Activated CD4-positive, alpha-beta memory T cell treated with anti-CD3 and anti-CD28 coated beads, Interleukin-2, amount 10 ng/mL, durations not matched to agents 7 days and 5 days (primary cell): ENCODE measurements at regions not wholly inside any gene's neighbourhood (a gene's known extent, or its start where the extent isn't known, plus 50 kb on each side); places are given as distances from the start of the nearest gene placed in this dataset.

Experiments used
- CTCF ChIA-PET: fragments of 350-600 bp; sonication (Branson Sonifier 250); formaldehyde crosslinking; loops from one replicate; lab custom pipeline; 2021; ENCODE audit warnings: antibody characterized with exemption, inconsistent platforms; lab: Charles Lee
- POLR2A ChIA-PET: fragments of 350-600 bp; sonication (Branson Sonifier 250); formaldehyde crosslinking; loops from one replicate; lab custom pipeline; 2021; ENCODE audit warnings: antibody characterized with exemption; lab: Charles Lee
- DNase-seq: peaks from one replicate; pipeline ENCODE4 v3.0.0-alpha.2; 2020
- H3K27ac Mint-ChIP-seq: one replicate; pipeline ENCODE4 v1.8.0; 2021; ENCODE audit warnings: mild to moderate bottlenecking, mixed read lengths
- H3K27me3 Mint-ChIP-seq: one replicate; pipeline ENCODE4 v1.8.0; 2021; ENCODE audit warnings: mixed read lengths
- H3K36me3 Mint-ChIP-seq: one replicate; pipeline ENCODE4 v1.8.0; 2021; ENCODE audit warnings: low read depth, mixed read lengths
- H3K4me1 Mint-ChIP-seq: one replicate; pipeline ENCODE4 v1.8.0; 2021; ENCODE audit warnings: mixed read lengths
- H3K4me3 Mint-ChIP-seq: one replicate; pipeline ENCODE4 v1.8.0; 2021; ENCODE audit warnings: mild to moderate bottlenecking, mixed read lengths
- H3K9me3 Mint-ChIP-seq: one replicate; pipeline ENCODE4 v1.8.0; 2021; ENCODE audit warnings: mixed read lengths

GRCh38 chr1:105894006-105894405 is 1162.5 kb upstream of the PRMT6 start:
- ChIA-PET POLR2A (no interaction called here), CTCF (no interaction called here)
- peaks cover 21% of the 10 kb centered on the region for H3K9me3 Mint-ChIP-seq
- no peaks in the 10 kb centered on the region for H3K27me3 Mint-ChIP-seq
- H3K4me1 Mint-ChIP-seq: no peaks in the 10 kb centered on the region
- DNase-seq: no peak
- H3K4me3 Mint-ChIP-seq: no peak overlapping the region
- H3K36me3 Mint-ChIP-seq: no peaks in the 10 kb centered on the region
- H3K27ac Mint-ChIP-seq: no peak overlapping the region

- peaks cover 11% of the 10 kb centered on the region for H3K9me3 Mint-ChIP-seq
- H3K27ac Mint-ChIP-seq: no peak overlapping the region
- no peak for DNase-seq
- POLR2A ChIA-PET: no interaction called here
- no peak overlapping the region for H3K4me3 Mint-ChIP-seq
- CTCF ChIA-PET: no interaction called here
- no peaks in the 10 kb centered on the region for H3K4me1 Mint-ChIP-seq
- H3K27me3 Mint-ChIP-seq: no peaks in the 10 kb centered on the region
- no peaks in the 10 kb centered on the region for H3K36me3 Mint-ChIP-seq
These were observed 1146.7 kb upstream of the PRMT6 start for GRCh38 chr1:105909811-105910210.

- Mint-ChIP-seq H3K4me1 (no peaks in the 10 kb centered on the region), H3K36me3 (no peaks in the 10 kb centered on the region), H3K9me3 (peaks cover 6% of the 10 kb centered on the region), H3K27ac (no peak overlapping the region), H3K27me3 (no peaks in the 10 kb centered on the region), H3K4me3 (no peak overlapping the region)
- CTCF ChIA-PET: no interaction called here
- DNase-seq: no peak
- POLR2A ChIA-PET: no interaction called here
These were observed 1142.1 kb upstream of the PRMT6 start for GRCh38 chr1:105914403-105914802.

- Mint-ChIP-seq H3K36me3 (no peaks in the 10 kb centered on the region), H3K4me1 (no peaks in the 10 kb centered on the region), H3K4me3 (no peak overlapping the region), H3K27ac (no peak overlapping the region), H3K27me3 (no peaks in the 10 kb centered on the region), H3K9me3 (peaks cover 12% of the 10 kb centered on the region)
- DNase-seq: no peak
- CTCF ChIA-PET: no interaction called here
- POLR2A ChIA-PET: no interaction called here
These were observed 1121.7 kb upstream of the PRMT6 start for GRCh38 chr1:105934806-105935205.

GRCh38 chr1:105964879-105965278 is 1091.6 kb upstream of the PRMT6 start:
- POLR2A ChIA-PET: no interaction called here
- H3K36me3 Mint-ChIP-seq: no peaks in the 10 kb centered on the region

GRCh38 chr1:105997516-105997915 is 1059.0 kb upstream of the PRMT6 start:
- H3K36me3 Mint-ChIP-seq: no peaks in the 10 kb centered on the region

More at GRCh38 chr1:105964879-105965278, 1091.6 kb upstream of the PRMT6 start:
- no peak overlapping the region for H3K27ac Mint-ChIP-seq
- H3K9me3 Mint-ChIP-seq: peaks cover 7% of the 10 kb centered on the region
- H3K4me1 Mint-ChIP-seq: no peaks in the 10 kb centered on the region
- H3K4me3 Mint-ChIP-seq: no peak overlapping the region
- no peaks in the 10 kb centered on the region for H3K27me3 Mint-ChIP-seq
- CTCF ChIA-PET: no interaction called here
- no peak for DNase-seq

GRCh38 chr1:106022312-106022902 is 1034.1 kb upstream of the PRMT6 start:
- no peak overlapping the region for H3K27ac Mint-ChIP-seq
- H3K27me3 Mint-ChIP-seq: no peaks in the 10 kb centered on the region
- ChIA-PET CTCF (no interaction called here), POLR2A (no interaction called here)
- DNase-seq: no peak
- no peak overlapping the region for H3K4me3 Mint-ChIP-seq
- H3K4me1 Mint-ChIP-seq: no peaks in the 10 kb centered on the region
- no peaks in the 10 kb centered on the region for H3K36me3 Mint-ChIP-seq
- H3K9me3 Mint-ChIP-seq: peaks cover 5% of the 10 kb centered on the region

More at GRCh38 chr1:105997516-105997915, 1059.0 kb upstream of the PRMT6 start:
- ChIA-PET CTCF (no interaction called here), POLR2A (no interaction called here)
- no peak overlapping the region for H3K27ac Mint-ChIP-seq
- H3K27me3 Mint-ChIP-seq: no peaks in the 10 kb centered on the region
- H3K4me3 Mint-ChIP-seq: no peak overlapping the region
- H3K9me3 Mint-ChIP-seq: peaks cover 8% of the 10 kb centered on the region
- no peak for DNase-seq
- no peaks in the 10 kb centered on the region for H3K4me1 Mint-ChIP-seq

- no peaks in the 10 kb centered on the region for H3K27me3 Mint-ChIP-seq
- CTCF ChIA-PET: no interaction called here
- H3K4me1 Mint-ChIP-seq: no peaks in the 10 kb centered on the region
- H3K4me3 Mint-ChIP-seq: no peak overlapping the region
- H3K27ac Mint-ChIP-seq: no peak overlapping the region
- POLR2A ChIA-PET: no interaction called here
- no peaks in the 10 kb centered on the region for H3K9me3 Mint-ChIP-seq
- no peak for DNase-seq
- no peaks in the 10 kb centered on the region for H3K36me3 Mint-ChIP-seq
These were observed 1028.6 kb upstream of the PRMT6 start for GRCh38 chr1:106027871-106028270.

- H3K36me3 Mint-ChIP-seq: no peaks in the 10 kb centered on the region
- no peak for DNase-seq
- H3K9me3 Mint-ChIP-seq: peaks cover 19% of the 10 kb centered on the region
- no peaks in the 10 kb centered on the region for H3K4me1 Mint-ChIP-seq
- H3K27ac Mint-ChIP-seq: no peak overlapping the region
- no peak overlapping the region for H3K4me3 Mint-ChIP-seq
- ChIA-PET POLR2A (no interaction called here), CTCF (no interaction called here)
- no peaks in the 10 kb centered on the region for H3K27me3 Mint-ChIP-seq
These were observed 1018.9 kb upstream of the PRMT6 start for GRCh38 chr1:106037526-106037925.

- Mint-ChIP-seq H3K4me1 (no peaks in the 10 kb centered on the region), H3K27ac (no peak overlapping the region), H3K27me3 (no peaks in the 10 kb centered on the region), H3K36me3 (no peaks in the 10 kb centered on the region), H3K4me3 (no peak overlapping the region), H3K9me3 (peaks cover 19% of the 10 kb centered on the region)
- POLR2A ChIA-PET: no interaction called here
- DNase-seq: no peak
- CTCF ChIA-PET: no interaction called here
These were observed 1018.2 kb upstream of the PRMT6 start for GRCh38 chr1:106038260-106038659.

- POLR2A ChIA-PET: no interaction called here
- no peak overlapping the region for H3K27ac Mint-ChIP-seq
These were observed 1012.5 kb upstream of the PRMT6 start for GRCh38 chr1:106043971-106044370.

GRCh38 chr1:106047210-106047609 is 1009.3 kb upstream of the PRMT6 start:
- DNase-seq: no peak
- no peak overlapping the region for H3K4me3 Mint-ChIP-seq
- H3K27ac Mint-ChIP-seq: no peak overlapping the region
- ChIA-PET CTCF (no interaction called here), POLR2A (no interaction called here)
- H3K4me1 Mint-ChIP-seq: no peaks in the 10 kb centered on the region
- H3K9me3 Mint-ChIP-seq: peaks cover 13% of the 10 kb centered on the region
- no peaks in the 10 kb centered on the region for H3K36me3 Mint-ChIP-seq
- no peaks in the 10 kb centered on the region for H3K27me3 Mint-ChIP-seq

More at GRCh38 chr1:106043971-106044370, 1012.5 kb upstream of the PRMT6 start:
- CTCF ChIA-PET: no interaction called here
- DNase-seq: no peak
- no peak overlapping the region for H3K4me3 Mint-ChIP-seq
- H3K4me1 Mint-ChIP-seq: no peaks in the 10 kb centered on the region
- no peaks in the 10 kb centered on the region for H3K27me3 Mint-ChIP-seq
- peaks cover 16% of the 10 kb centered on the region for H3K9me3 Mint-ChIP-seq
- H3K36me3 Mint-ChIP-seq: no peaks in the 10 kb centered on the region

- Mint-ChIP-seq H3K27me3 (no peaks in the 10 kb centered on the region), H3K4me3 (no peak overlapping the region), H3K36me3 (no peaks in the 10 kb centered on the region), H3K4me1 (no peaks in the 10 kb centered on the region), H3K9me3 (peaks cover 16% of the 10 kb centered on the region), H3K27ac (no peak overlapping the region)
- ChIA-PET CTCF (no interaction called here), POLR2A (no interaction called here)
- DNase-seq: no peak
These were observed 1006.9 kb upstream of the PRMT6 start for GRCh38 chr1:106049595-106049994.

GRCh38 chr1:106055855-106056254 is 1000.6 kb upstream of the PRMT6 start:
- no peak for DNase-seq
- Mint-ChIP-seq H3K27me3 (no peaks in the 10 kb centered on the region), H3K36me3 (no peaks in the 10 kb centered on the region), H3K9me3 (peaks cover 14% of the 10 kb centered on the region), H3K27ac (no peak overlapping the region), H3K4me3 (no peak overlapping the region), H3K4me1 (no peaks in the 10 kb centered on the region)
- CTCF ChIA-PET: no interaction called here
- POLR2A ChIA-PET: no interaction called here
